GM21390 (cell line): ENCODE measurements at regions not wholly inside any gene's neighbourhood (a gene's known extent, or its start where the extent isn't known, plus 50 kb on each side); places are given as distances from the start of the nearest gene placed in this dataset.

Source experiments
- ATAC-seq: cut with Tn5 transposase; IDR thresholded peaks from one replicate; pipeline ENCODE4 v1.9.1; 2021; ENCODE audit not compliant: unreplicated experiment

- no peak for ATAC-seq
Measured at GRCh38 chr3:181173227-181173626, 183.7 kb upstream of the DNAJC19 start.

GRCh38 chr3:181134873-181135272 is 145.3 kb upstream of the DNAJC19 start:
- no peak for ATAC-seq

- no peak for ATAC-seq
Measured at GRCh38 chr3:181133832-181134231, 144.3 kb upstream of the DNAJC19 start.

- no peak for ATAC-seq
Measured at GRCh38 chr3:181105646-181106045, 116.1 kb upstream of the DNAJC19 start.

- ATAC-seq, result no peak
Measured at GRCh38 chr3:181103605-181104004, 114.1 kb upstream of the DNAJC19 start.

- ATAC-seq, result no peak
Measured at GRCh38 chr3:181086011-181086410, 96.5 kb upstream of the DNAJC19 start.

GRCh38 chr3:181081930-181082329 is 92.4 kb upstream of the DNAJC19 start:
- no peak for ATAC-seq

- ATAC-seq, result no peak
Measured at GRCh38 chr3:181076558-181076957, 87.0 kb upstream of the DNAJC19 start.

- ATAC-seq, result no peak
Measured at GRCh38 chr3:181075098-181075497, 85.6 kb upstream of the DNAJC19 start.

GRCh38 chr3:181066143-181067087 is 76.9 kb upstream of the DNAJC19 start:
- ATAC-seq, result no peak

GRCh38 chr3:181056136-181056732 is 66.7 kb upstream of the DNAJC19 start:
- no peak for ATAC-seq

GRCh38 chr3:181054538-181054937 is 65.0 kb upstream of the DNAJC19 start:
- no peak for ATAC-seq

GRCh38 chr3:181052256-181052655 is 62.7 kb upstream of the DNAJC19 start:
- no peak for ATAC-seq

GRCh38 chr3:181050738-181051137 is 61.2 kb upstream of the DNAJC19 start:
- ATAC-seq, result no peak

GRCh38 chr3:181040030-181040429 is 50.5 kb upstream of the DNAJC19 start:
- no peak for ATAC-seq
